GM12873 (cell line): ENCODE measurements at regions not wholly inside any gene's neighbourhood (a gene's known extent, or its start where the extent isn't known, plus 50 kb on each side); places are given as distances from the start of the nearest gene placed in this dataset.

Experiments
- TF ChIP-seq, protein P1 (sequence below): IDR thresholded peaks from 2 replicates; pipeline ENCODE4 v1.5.1; 2012; ENCODE audit warnings: low read depth, mild to moderate bottlenecking, moderate library complexity, low read length, control low read depth; ENCODE audit not compliant: insufficient read depth; ENCODE audit errors: missing control alignments

DNA sequence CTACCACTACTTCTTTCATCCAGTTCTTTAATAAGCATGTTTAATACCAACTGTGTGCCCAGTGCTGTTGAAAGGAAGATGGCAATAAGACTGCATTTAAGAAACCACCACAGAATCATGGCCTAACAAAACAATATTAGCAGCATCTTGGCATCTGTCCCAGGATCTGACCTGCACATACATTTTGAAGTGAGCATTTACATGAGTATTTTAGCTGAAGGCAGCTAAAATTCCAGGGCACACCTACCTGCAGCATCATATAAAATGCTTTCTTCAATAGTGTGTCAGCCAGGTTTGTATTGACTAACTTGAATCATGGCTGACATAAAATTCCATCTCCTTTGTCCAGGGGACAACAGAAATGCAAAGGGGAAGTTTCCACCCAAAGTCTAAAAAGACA is 65.0 kb upstream of the ARHGAP5 start:
- TF ChIP-seq, protein P1, sequence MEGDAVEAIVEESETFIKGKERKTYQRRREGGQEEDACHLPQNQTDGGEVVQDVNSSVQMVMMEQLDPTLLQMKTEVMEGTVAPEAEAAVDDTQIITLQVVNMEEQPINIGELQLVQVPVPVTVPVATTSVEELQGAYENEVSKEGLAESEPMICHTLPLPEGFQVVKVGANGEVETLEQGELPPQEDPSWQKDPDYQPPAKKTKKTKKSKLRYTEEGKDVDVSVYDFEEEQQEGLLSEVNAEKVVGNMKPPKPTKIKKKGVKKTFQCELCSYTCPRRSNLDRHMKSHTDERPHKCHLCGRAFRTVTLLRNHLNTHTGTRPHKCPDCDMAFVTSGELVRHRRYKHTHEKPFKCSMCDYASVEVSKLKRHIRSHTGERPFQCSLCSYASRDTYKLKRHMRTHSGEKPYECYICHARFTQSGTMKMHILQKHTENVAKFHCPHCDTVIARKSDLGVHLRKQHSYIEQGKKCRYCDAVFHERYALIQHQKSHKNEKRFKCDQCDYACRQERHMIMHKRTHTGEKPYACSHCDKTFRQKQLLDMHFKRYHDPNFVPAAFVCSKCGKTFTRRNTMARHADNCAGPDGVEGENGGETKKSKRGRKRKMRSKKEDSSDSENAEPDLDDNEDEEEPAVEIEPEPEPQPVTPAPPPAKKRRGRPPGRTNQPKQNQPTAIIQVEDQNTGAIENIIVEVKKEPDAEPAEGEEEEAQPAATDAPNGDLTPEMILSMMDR, result no peak

DNA sequence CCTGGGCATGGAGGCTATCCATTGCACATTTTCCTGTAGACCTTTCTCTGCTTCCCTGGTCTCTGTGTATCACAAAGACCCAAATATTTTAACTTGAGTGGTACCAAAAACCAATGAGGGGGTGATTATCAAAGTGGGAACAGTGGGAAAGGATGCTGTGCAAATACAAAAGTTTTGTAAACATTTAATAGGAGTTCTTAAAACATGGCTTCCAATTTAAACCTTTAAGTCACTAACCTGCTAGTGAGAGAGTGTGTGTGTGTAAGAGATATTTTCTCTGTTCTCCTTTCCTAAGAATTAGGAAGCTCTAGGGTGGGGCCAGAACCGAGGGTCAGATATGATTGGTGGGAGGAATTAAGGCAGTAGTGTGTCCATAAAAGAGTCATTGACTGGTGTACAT is 64.5 kb upstream of the ARHGAP5 start:
- TF ChIP-seq, protein P1, result no peak

DNA sequence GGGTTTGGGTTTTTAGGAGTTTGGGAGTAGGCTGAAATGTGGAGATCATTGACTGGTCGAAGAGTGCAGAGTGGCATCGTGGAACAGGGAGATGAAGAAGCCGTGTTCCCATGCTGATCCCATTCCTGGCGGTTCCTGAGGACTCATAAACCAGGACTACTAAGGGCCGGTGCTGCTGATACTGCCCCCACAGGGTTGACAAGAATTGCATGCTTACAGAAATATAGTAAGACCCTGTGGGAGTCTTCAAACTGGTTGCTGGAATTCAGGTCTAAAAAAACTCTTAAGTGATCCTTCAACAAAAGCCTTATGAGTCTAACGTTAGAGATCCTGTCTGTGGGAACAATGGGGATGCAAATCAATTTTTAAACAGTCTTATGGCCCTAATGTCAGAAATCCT is 64.0 kb upstream of the ARHGAP5 start:
- TF ChIP-seq, protein P1, result no peak

DNA sequence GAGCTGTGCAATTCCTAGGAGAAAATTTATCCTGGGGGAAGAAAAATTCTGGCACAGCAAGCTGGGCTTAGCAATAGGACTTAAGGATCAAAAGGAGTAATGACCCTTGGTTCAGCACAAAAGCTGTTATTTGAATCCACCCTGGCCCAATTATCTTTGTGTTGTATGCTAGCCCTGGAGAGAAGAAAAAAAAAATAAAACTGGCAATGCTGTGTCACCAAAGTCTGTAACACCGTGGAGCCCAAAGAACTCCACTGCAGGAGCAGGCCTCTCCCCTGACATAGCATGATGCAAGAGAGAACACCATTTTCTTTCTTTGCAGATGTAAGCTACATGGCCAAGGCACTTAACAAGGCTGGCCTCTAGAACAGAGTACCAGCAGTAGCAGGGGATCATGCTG is 63.0 kb upstream of the ARHGAP5 start:
- TF ChIP-seq, protein P1, result no peak

DNA sequence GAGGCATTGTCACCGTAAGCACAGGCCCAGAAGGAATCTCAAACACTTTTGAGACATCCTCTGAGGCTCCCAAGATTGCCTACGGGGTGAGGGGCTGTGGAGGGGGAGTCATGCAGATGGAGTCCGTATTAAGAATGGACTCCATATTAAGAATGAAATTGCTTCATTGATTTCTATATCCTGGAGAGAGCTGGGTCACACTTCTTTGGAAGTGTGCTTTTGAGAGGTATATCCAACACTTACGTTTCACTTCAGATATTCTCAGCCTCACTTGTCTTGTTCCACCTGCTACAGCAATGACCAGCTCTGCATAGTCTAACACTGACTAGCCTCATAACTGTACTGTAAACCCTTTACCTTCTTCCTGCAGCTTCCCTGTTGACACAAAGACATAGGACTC is 62.6 kb upstream of the ARHGAP5 start:
- TF ChIP-seq, protein P1, result no peak

DNA sequence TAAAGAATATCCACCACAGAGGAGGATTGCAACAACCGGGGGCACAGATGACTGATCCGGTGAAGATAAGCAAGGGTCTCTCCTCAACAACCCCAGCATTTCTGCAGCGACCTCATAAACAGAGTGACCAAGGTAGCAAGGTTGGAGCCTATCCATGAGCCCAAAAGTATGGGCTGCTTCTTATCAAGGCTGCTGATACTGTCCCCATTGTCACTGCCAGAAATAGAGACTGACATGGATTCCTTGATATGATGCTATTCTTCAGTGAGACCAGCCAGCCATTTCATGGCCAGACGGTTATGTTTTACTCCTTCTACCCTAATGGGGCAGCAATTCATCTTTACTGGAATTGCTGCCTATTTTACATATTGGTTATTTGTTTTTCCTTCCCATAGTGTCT is 61.9 kb upstream of the ARHGAP5 start:
- TF ChIP-seq, protein P1, result no peak

DNA sequence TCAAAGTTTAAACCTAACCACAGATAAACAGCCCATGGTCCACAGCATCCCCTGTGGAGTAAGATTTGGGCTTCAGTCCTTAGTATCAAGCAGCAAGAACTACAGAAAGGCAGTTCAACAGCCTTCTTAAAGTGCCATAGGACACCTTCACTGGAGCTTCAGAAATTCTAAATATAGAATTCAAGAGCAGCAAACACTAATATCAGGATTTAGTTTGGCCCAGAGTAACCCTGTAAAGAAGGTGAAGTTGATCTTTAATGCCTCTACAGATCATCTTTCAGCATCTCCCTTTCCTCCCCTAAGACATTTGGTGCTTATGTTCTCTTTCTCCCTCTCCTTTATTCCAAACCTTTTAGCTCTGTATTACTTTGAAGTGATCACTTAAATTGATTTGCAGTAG is 59.5 kb upstream of the ARHGAP5 start:
- TF ChIP-seq, protein P1, result no peak
